Suprapubic skin (tissue), 4 donors: ENCODE measurements at regions not wholly inside any gene's neighbourhood (a gene's known extent, or its start where the extent isn't known, plus 50 kb on each side); places are given as distances from the start of the nearest gene placed in this dataset.
A peak's percentile ranks its signal among the peaks of the same experiment; 100 is the strongest.

Source experiments
- DNase-seq, 2 donors: peaks; one replicate each; pipeline ENCODE4 v3.0.0-alpha.2; 2019; ENCODE audit warnings: low spot score in 2 of 2
- H3K27ac ChIP-seq: fragments of 200-600 bp; sonication (generic); one replicate; pipeline ENCODE4 v1.5.1; 2019
- H3K27me3 ChIP-seq: fragments of 200-600 bp; sonication (generic); one replicate; pipeline ENCODE4 v1.5.1; 2019
- H3K36me3 ChIP-seq: fragments of 200-600 bp; sonication (generic); one replicate; pipeline ENCODE4 v1.5.1; 2019
- H3K4me1 ChIP-seq: fragments of 200-600 bp; sonication (generic); one replicate; pipeline ENCODE4 v1.5.1; 2019
- H3K4me3 ChIP-seq: fragments of 200-600 bp; sonication (generic); one replicate; pipeline ENCODE4 v1.5.1; 2019; ENCODE audit warnings: mild to moderate bottlenecking
- H3K9me3 ChIP-seq: fragments of 200-600 bp; sonication (generic); one replicate; pipeline ENCODE4 v1.5.1; 2019
- EP300 ChIP-seq: sonication (generic); formaldehyde crosslinking; IDR thresholded peaks from one replicate; pipeline ENCODE4 v1.6.1; 2017; ENCODE audit warnings: antibody characterized with exemption
- POLR2A ChIP-seq, 2 donors: fragments of 450-650 bp; IDR thresholded peaks; one replicate each; pipeline ENCODE4 v1.6.1; 2017; ENCODE audit warnings: antibody characterized with exemption in 2 of 2, mild to moderate bottlenecking in 2 of 2, moderate library complexity in 2 of 2
- POLR2AphosphoS5 ChIP-seq, 3 donors: sonication (generic); formaldehyde crosslinking; IDR thresholded peaks; one replicate each; pipeline ENCODE4 v1.6.1; 2017; ENCODE audit warnings: antibody characterized with exemption in 3 of 3
- WGBS: methylation state at CpG from one replicate; pipeline ENCODE4 v1.1.5; 2018; 5-methylcytosine and 5-hydroxymethylcytosine counted together
- TF ChIP-seq, protein P1 (sequence below), 2 donors: fragments of 200-600 bp in 1 of 2; fragments of 450-650 bp in 1 of 2; sonication (generic) in 1 of 2; IDR thresholded peaks; one replicate each; pipeline ENCODE4 v1.5.1; 2016 to 2019; ENCODE audit warnings: antibody characterized with exemption in 2 of 2, mild to moderate bottlenecking in 1 of 2, moderate library complexity in 1 of 2

GRCh38 chr4:4734425-4734824 is 125.0 kb upstream of the MSX1 start:
- H3K4me3 ChIP-seq: no peak overlapping the region
- peaks cover 7% of the 10 kb centered on the region for H3K4me1 ChIP-seq
- no peaks in the 10 kb centered on the region for H3K36me3 ChIP-seq
- no peaks in the 10 kb centered on the region for H3K27me3 ChIP-seq
- H3K27ac ChIP-seq: no peak overlapping the region
- H3K9me3 ChIP-seq: no peaks in the 10 kb centered on the region
- no peak for DNase-seq
- 49% methylated on average over 5 of the region's 5 CpGs for WGBS
- TF ChIP-seq EP300 (no peak), POLR2A (IDR thresholded peaks at IDR 0.05) (no peak), POLR2AphosphoS5 (IDR thresholded peaks at IDR 0.05) (no peak)
- TF ChIP-seq, protein P1, sequence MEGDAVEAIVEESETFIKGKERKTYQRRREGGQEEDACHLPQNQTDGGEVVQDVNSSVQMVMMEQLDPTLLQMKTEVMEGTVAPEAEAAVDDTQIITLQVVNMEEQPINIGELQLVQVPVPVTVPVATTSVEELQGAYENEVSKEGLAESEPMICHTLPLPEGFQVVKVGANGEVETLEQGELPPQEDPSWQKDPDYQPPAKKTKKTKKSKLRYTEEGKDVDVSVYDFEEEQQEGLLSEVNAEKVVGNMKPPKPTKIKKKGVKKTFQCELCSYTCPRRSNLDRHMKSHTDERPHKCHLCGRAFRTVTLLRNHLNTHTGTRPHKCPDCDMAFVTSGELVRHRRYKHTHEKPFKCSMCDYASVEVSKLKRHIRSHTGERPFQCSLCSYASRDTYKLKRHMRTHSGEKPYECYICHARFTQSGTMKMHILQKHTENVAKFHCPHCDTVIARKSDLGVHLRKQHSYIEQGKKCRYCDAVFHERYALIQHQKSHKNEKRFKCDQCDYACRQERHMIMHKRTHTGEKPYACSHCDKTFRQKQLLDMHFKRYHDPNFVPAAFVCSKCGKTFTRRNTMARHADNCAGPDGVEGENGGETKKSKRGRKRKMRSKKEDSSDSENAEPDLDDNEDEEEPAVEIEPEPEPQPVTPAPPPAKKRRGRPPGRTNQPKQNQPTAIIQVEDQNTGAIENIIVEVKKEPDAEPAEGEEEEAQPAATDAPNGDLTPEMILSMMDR (IDR thresholded peaks at IDR 0.05): no peak

DNA sequence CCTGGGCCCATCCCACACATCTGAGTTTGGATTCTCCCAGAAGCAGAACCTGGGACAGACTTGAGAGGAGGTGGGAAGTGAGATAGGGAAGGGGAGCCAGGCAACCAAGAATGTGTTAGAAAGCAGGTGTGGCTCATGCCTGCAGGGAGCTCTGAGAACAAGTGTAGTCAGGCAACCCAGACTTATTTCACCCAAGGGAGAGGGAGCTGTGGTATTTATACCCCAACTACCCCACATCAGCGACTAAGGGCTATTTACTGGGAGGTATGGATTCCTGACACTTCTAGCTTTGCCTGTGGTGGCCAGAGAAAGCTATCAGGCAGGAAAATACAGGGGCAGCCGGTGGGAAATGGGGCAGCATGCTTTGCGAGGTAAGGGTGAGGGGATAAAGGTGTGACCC is 125.8 kb upstream of the MSX1 start:
- peak in 1 of 2 donors; percentile 41 for DNase-seq
- TF ChIP-seq POLR2A (IDR thresholded peaks at IDR 0.05): no peak
- TF ChIP-seq EP300: no peak
- no peak for TF ChIP-seq POLR2AphosphoS5 (IDR thresholded peaks at IDR 0.05)
- TF ChIP-seq, protein P1 (IDR thresholded peaks at IDR 0.05): no peak
- 87% methylated on average over 3 of the region's 3 CpGs for WGBS

DNA sequence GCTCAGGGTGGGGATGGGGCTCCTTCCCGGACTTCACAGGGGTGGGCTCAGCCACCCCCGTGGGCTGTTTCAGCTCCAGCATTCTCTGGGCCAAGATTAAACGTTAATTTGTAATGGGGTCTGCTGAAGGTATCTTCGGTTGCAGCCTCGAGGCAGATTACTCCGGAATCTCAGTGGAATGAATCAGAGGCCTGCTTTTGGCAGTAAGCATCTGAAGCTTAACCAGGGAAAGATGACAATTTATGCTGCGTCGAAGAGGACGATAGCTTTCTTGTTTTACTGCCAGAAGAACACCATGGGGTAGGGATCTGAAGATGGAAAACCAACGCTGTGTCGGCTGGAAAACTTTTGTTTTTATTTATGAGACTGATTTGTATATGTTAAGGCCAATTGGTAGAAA is 129.2 kb upstream of the MSX1 start:
- Histone ChIP-seq H3K4me1 (no peaks in the 10 kb centered on the region), H3K27me3 (no peaks in the 10 kb centered on the region), H3K9me3 (no peaks in the 10 kb centered on the region), H3K27ac (no peak overlapping the region), H3K36me3 (no peaks in the 10 kb centered on the region), H3K4me3 (no peak overlapping the region)
- DNase-seq: no peak
- 46% methylated on average over 9 of the region's 11 CpGs for whole genome bisulfite sequencing
- no peak for TF ChIP-seq EP300
- no peak for TF ChIP-seq POLR2A (IDR thresholded peaks at IDR 0.05)
- TF ChIP-seq, protein P1 (IDR thresholded peaks at IDR 0.05): no peak
- no peak for TF ChIP-seq POLR2AphosphoS5 (IDR thresholded peaks at IDR 0.05)

More for the DNA sequence above, 125.8 kb upstream of the MSX1 start:
- Histone ChIP-seq H3K27me3 (no peaks in the 10 kb centered on the region), H3K4me1 (peaks cover 7% of the 10 kb centered on the region), H3K4me3 (no peak overlapping the region), H3K27ac (no peak overlapping the region), H3K9me3 (no peaks in the 10 kb centered on the region), H3K36me3 (no peaks in the 10 kb centered on the region)

- Histone ChIP-seq H3K9me3 (no peaks in the 10 kb centered on the region), H3K4me3 (no peak overlapping the region), H3K4me1 (no peaks in the 10 kb centered on the region), H3K27ac (no peak overlapping the region), H3K36me3 (no peaks in the 10 kb centered on the region), H3K27me3 (no peaks in the 10 kb centered on the region)
- 95% methylated on average over 7 of the region's 7 CpGs for WGBS
- DNase-seq: peak in 1 of 2 donors; percentile 64
- TF ChIP-seq POLR2A (IDR thresholded peaks at IDR 0.05): no peak
These were observed 130.3 kb upstream of the MSX1 start for GRCh38 chr4:4729206-4729605.

DNA sequence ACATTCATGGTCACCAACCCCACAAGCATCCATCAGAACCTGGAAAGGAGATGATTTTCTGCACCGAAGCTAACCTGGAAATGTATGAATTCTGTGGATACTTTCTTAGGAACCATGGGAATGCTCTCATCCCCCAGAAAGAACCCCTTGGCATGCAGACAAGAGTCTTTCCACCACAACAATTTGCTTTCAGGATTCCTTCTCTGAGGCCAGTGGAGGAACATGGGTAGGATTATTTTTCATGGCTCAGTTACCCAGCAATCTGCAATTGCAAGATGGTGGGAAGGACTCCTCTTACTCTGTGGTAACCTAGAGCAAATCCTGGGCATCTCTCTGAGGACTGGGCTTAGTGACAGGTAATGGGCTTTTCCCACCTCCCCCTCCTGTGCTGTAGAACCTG is 131.9 kb upstream of the MSX1 start:
- TF ChIP-seq, protein P1 (IDR thresholded peaks at IDR 0.05): no peak
- TF ChIP-seq EP300 (no peak), POLR2AphosphoS5 (IDR thresholded peaks at IDR 0.05) (no peak), POLR2A (IDR thresholded peaks at IDR 0.05) (no peak)
- Histone ChIP-seq H3K36me3 (no peaks in the 10 kb centered on the region), H3K4me1 (no peaks in the 10 kb centered on the region), H3K4me3 (no peak overlapping the region), H3K9me3 (peaks cover 4% of the 10 kb centered on the region), H3K27me3 (no peaks in the 10 kb centered on the region), H3K27ac (no peak overlapping the region)
- peak in 1 of 2 donors; percentile 9 for DNase-seq
- WGBS: 50% methylated on average over 1 of the region's 1 CpG

GRCh38 chr4:4726051-4726450 is 133.4 kb upstream of the MSX1 start:
- 65% methylated on average over 2 of the region's 2 CpGs for WGBS
- Histone ChIP-seq H3K4me1 (no peaks in the 10 kb centered on the region), H3K9me3 (peaks cover 4% of the 10 kb centered on the region), H3K4me3 (no peak overlapping the region), H3K27ac (no peak overlapping the region), H3K36me3 (no peaks in the 10 kb centered on the region), H3K27me3 (no peaks in the 10 kb centered on the region)
- peak in 1 of 2 donors; percentile 3 for DNase-seq
- no peak for TF ChIP-seq EP300
- TF ChIP-seq, protein P1 (IDR thresholded peaks at IDR 0.05): no peak
- TF ChIP-seq POLR2A (IDR thresholded peaks at IDR 0.05): no peak
- TF ChIP-seq POLR2AphosphoS5 (IDR thresholded peaks at IDR 0.05): no peak
